PC-3 (cell line): ENCODE measurements at regions not wholly inside any gene's neighbourhood (a gene's known extent, or its start where the extent isn't known, plus 50 kb on each side); places are given as distances from the start of the nearest gene placed in this dataset.

Experiments
- ATAC-seq: fragments of 200-7000 bp; cut with Tn5 transposase; 2 replicates; pipeline ENCODE4 v1.9.1; 2020; ENCODE audit warnings: mild to moderate bottlenecking, moderate library complexity
- BruUV-seq: library from RNA; stranded (reverse); fragments of 400-500 nt; replicated peaks from 2 replicates; lab custom pipeline; 2021; lab: Mats Ljungman, UMichigan
- CTCF ChIA-PET: fragments of 300-600 bp; sonication (Branson Sonifier 250); formaldehyde crosslinking; loops from one replicate; lab custom pipeline; 2022; ENCODE audit warnings: antibody characterized with exemption; lab: Charles Lee
- POLR2A ChIA-PET: fragments of 300-600 bp; sonication (Branson Sonifier 250); formaldehyde crosslinking; loops from one replicate; lab custom pipeline; 2022; ENCODE audit warnings: antibody characterized with exemption; ENCODE audit not compliant: unreplicated experiment; lab: Charles Lee
- DNase-seq: peaks from one replicate; pipeline ENCODE4 v3.0.0-alpha.2; 2015
- H2AFZ ChIP-seq: fragments of 300-600 bp; sonication (generic); 2 replicates; pipeline ENCODE4 v1.6.0; 2016; ENCODE audit warnings: antibody characterized with exemption, low read length
- H3F3A ChIP-seq: fragments of 300-600 bp; sonication (generic); one replicate; pipeline ENCODE4 v1.6.0; 2017; ENCODE audit warnings: antibody characterized with exemption, low read length, control low read depth, mild to moderate bottlenecking; ENCODE audit not compliant: unreplicated experiment
- H3K27ac ChIP-seq: fragments of 300-600 bp; sonication (generic); 2 replicates; pipeline ENCODE4 v1.5.1; 2016; ENCODE audit warnings: mild to moderate bottlenecking, low read length
- H3K27me3 ChIP-seq: fragments of 300-600 bp; sonication (generic); 2 replicates; pipeline ENCODE4 v1.6.1; 2016; ENCODE audit warnings: low read length, mixed read lengths
- H3K36me3 ChIP-seq: fragments of 300-600 bp; sonication (generic); 2 replicates; pipeline ENCODE4 v1.6.1; 2016; ENCODE audit warnings: low read depth, mixed run types, low read length, mixed read lengths
- H3K4me1 ChIP-seq: fragments of 300-600 bp; sonication (generic); 2 replicates; pipeline ENCODE4 v1.5.1; 2016; ENCODE audit warnings: low read length; ENCODE audit not compliant: insufficient read depth
- H3K4me2 ChIP-seq: fragments of 300-600 bp; sonication (generic); 2 replicates; pipeline ENCODE4 v1.6.0; 2016; ENCODE audit warnings: low read length
- H3K4me3 ChIP-seq: fragments of 300-600 bp; sonication (generic); 2 replicates; pipeline ENCODE4 v1.5.1; 2016; ENCODE audit warnings: mild to moderate bottlenecking, low read length, mixed read lengths
- H3K79me2 ChIP-seq: fragments of 300-600 bp; sonication (generic); 2 replicates; pipeline ENCODE4 v1.6.1; 2017; ENCODE audit warnings: low read length, mixed read lengths
- H3K9ac ChIP-seq: fragments of 300-600 bp; sonication (generic); 2 replicates; pipeline ENCODE4 v1.6.0; 2016; ENCODE audit warnings: mild to moderate bottlenecking, low read length
- H3K9me2 ChIP-seq: fragments of 300-600 bp; sonication (generic); replicated peaks from 2 replicates; pipeline ENCODE4 v1.6.1; 2016; ENCODE audit warnings: mixed run types, low read length, mixed read lengths
- H3K9me3 ChIP-seq: fragments of 300-600 bp; sonication (generic); 2 replicates; pipeline ENCODE4 v1.6.1; 2016; ENCODE audit warnings: low read length, mixed read lengths
- H4K20me1 ChIP-seq: fragments of 300-600 bp; sonication (generic); 2 replicates; pipeline ENCODE4 v1.6.1; 2016; ENCODE audit warnings: low read length, mixed read lengths
- CTCF ChIP-seq: fragments of 300-600 bp; sonication (generic); conservative IDR thresholded peaks from 2 replicates; pipeline ENCODE4 v1.5.1; 2017; ENCODE audit warnings: antibody characterized with exemption, low read depth, mild to moderate bottlenecking, low read length
- EZH2 ChIP-seq: fragments of 300-600 bp; sonication (generic); IDR thresholded peaks from one replicate; pipeline ENCODE4 v1.6.1; 2017; ENCODE audit warnings: antibody characterized with exemption, mild to moderate bottlenecking, low read length; ENCODE audit not compliant: unreplicated experiment
- EZH2phosphoT487 ChIP-seq: fragments of 300-600 bp; sonication (generic); IDR thresholded peaks from 2 replicates; pipeline ENCODE4 v1.6.1; 2018; ENCODE audit warnings: mild to moderate bottlenecking, antibody characterized with exemption, low read length, borderline replicate concordance
- intact Hi-C: fragments of 100-400 bp; cut with micrococcal nuclease; formaldehyde crosslinking; loops from 2 replicates; pipeline ENCODE4 v1.9.0; 2023

GRCh38 chr4:83779103-83780052 lies 243.5 kb downstream of the GPAT3 start:
- Histone ChIP-seq H3K9ac (no peak overlapping the region), H3F3A (no peaks in the 10 kb centered on the region), H3K4me1 (no peaks in the 10 kb centered on the region), H3K27ac (no peak overlapping the region), H3K9me2 (no peaks in the 10 kb centered on the region), H3K36me3 (no peaks in the 10 kb centered on the region), H2AFZ (no peak overlapping the region), H3K4me3 (no peak overlapping the region), H3K79me2 (no peaks in the 10 kb centered on the region), H3K27me3 (no peaks in the 10 kb centered on the region), H3K9me3 (no peaks in the 10 kb centered on the region), H4K20me1 (no peaks in the 10 kb centered on the region), H3K4me2 (no peak overlapping the region)
- intact Hi-C loops: no loop called here
- no peak for TF ChIP-seq CTCF
- ATAC-seq: no peak
- BruUV-seq: no TSS peak
- ChIA-PET CTCF (no interaction called here), POLR2A (no interaction called here)
- no peak for DNase-seq

- no peaks in the 10 kb centered on the region for H3K4me1 ChIP-seq
- CTCF ChIA-PET: no interaction called here
- intact Hi-C loops: loop anchor here (5.0 kb wide), 1 partner anchor 125 kb away; no protein-coding TSS in a partner anchor
- no peaks in the 10 kb centered on the region for H3K9me3 ChIP-seq
- POLR2A ChIA-PET: no interaction called here
- ATAC-seq (no peak), DNase-seq (no peak)
- no peaks in the 10 kb centered on the region for H3K79me2 ChIP-seq
- no peak for TF ChIP-seq EZH2
- TF ChIP-seq CTCF: no peak
- no peak for TF ChIP-seq EZH2phosphoT487
- H4K20me1 ChIP-seq: no peaks in the 10 kb centered on the region
- no peak overlapping the region for H3K4me3 ChIP-seq
- H3K27ac ChIP-seq: no peak overlapping the region
- no peaks in the 10 kb centered on the region for H3K27me3 ChIP-seq
- no peak overlapping the region for H3K4me2 ChIP-seq
- no peaks in the 10 kb centered on the region for H3K9me2 ChIP-seq
- H2AFZ ChIP-seq: no peak overlapping the region
- no TSS peak for BruUV-seq
- no peaks in the 10 kb centered on the region for H3F3A ChIP-seq
- no peak overlapping the region for H3K9ac ChIP-seq
- no peaks in the 10 kb centered on the region for H3K36me3 ChIP-seq
These were observed 236.8 kb downstream of the GPAT3 start for GRCh38 chr4:83772685-83773084.
